Panc1 (cell line): ENCODE measurements at regions not wholly inside any gene's neighbourhood (a gene's known extent, or its start where the extent isn't known, plus 50 kb on each side); places are given as distances from the start of the nearest gene placed in this dataset.
"Not testable (repeated sequence)": the region's sequence is repeated elsewhere in the genome, so short reads cannot be mapped to it uniquely, and the experiment has no call there.

ENCODE experiments used
- ATAC-seq: fragments of 200-7000 bp; cut with Tn5 transposase; 2 replicates; pipeline ENCODE4 v1.9.1; 2020; ENCODE audit warnings: mild to moderate bottlenecking, moderate library complexity
- BruUV-seq: library from RNA; stranded (reverse); fragments of 400-500 nt; replicated peaks from 2 replicates; lab custom pipeline; 2021; lab: Mats Ljungman, UMichigan
- CTCF ChIA-PET: fragments of 300-600 bp; sonication (Branson Sonifier 250); formaldehyde crosslinking; loops from one replicate; lab custom pipeline; 2022; ENCODE audit warnings: antibody characterized with exemption; lab: Charles Lee
- POLR2A ChIA-PET: fragments of 300-600 bp; sonication (Branson Sonifier 250); formaldehyde crosslinking; loops from one replicate; lab custom pipeline; 2022; ENCODE audit warnings: antibody characterized with exemption; lab: Charles Lee
- DNase-seq: peaks from one replicate; pipeline ENCODE4 v3.0.0-alpha.2; 2010; ENCODE audit warnings: low read depth, low spot score
- H3K27ac ChIP-seq: 2 replicates; pipeline ENCODE4 v1.5.1; 2011; ENCODE audit warnings: mild to moderate bottlenecking, low read length, inconsistent platforms
- H3K27me3 ChIP-seq: fragments of 200-500 bp; sonication (Bioruptor generic); 2 replicates; pipeline ENCODE4 v1.6.0; 2014; ENCODE audit warnings: low read length, inconsistent platforms; ENCODE audit not compliant: control insufficient read depth, insufficient read depth
- H3K36me3 ChIP-seq: fragments of 200-500 bp; sonication (Bioruptor generic); 2 replicates; pipeline ENCODE4 v1.5.1; 2014; ENCODE audit warnings: inconsistent platforms, mild to moderate bottlenecking, low read length, moderate library complexity; ENCODE audit not compliant: control insufficient read depth, insufficient read depth
- H3K4me1 ChIP-seq: 2 replicates; pipeline ENCODE4 v1.5.1; 2011; ENCODE audit warnings: inconsistent platforms, mild to moderate bottlenecking, low read length, moderate library complexity; ENCODE audit not compliant: control insufficient read depth, insufficient read depth
- H3K4me3 ChIP-seq, 2 experiments: 2 replicates each; pipeline ENCODE4 v1.5.1; 2011 to 2012; ENCODE audit warnings: low read depth in 2 of 2, low read length in 2 of 2, mild to moderate bottlenecking in 2 of 2, inconsistent platforms in 1 of 2, moderate library complexity in 1 of 2
- H3K9me3 ChIP-seq: fragments of 200-500 bp; sonication (Bioruptor generic); 2 replicates; pipeline ENCODE4 v1.5.1; 2014; ENCODE audit warnings: low read depth, mild to moderate bottlenecking, inconsistent platforms, low read length, moderate library complexity; ENCODE audit not compliant: control insufficient read depth, insufficient read depth
- CTCF ChIP-seq: fragments of 450-650 bp; IDR thresholded peaks from 2 replicates; pipeline ENCODE4 v1.5.1; 2017; ENCODE audit warnings: mild to moderate bottlenecking
- POLR2AphosphoS5 ChIP-seq: IDR thresholded peaks from 2 replicates; pipeline ENCODE4 v1.6.1; 2012; ENCODE audit warnings: mild to moderate bottlenecking, low read depth, low read length, moderate library complexity
- REST ChIP-seq, 2 experiments: IDR thresholded peaks; 2 replicates each; pipeline ENCODE4 v1.6.1; 2011 to 2012; ENCODE audit warnings: low read depth in 2 of 2, control low read depth in 1 of 2, low read length in 1 of 2, mild to moderate bottlenecking in 1 of 2, moderate library complexity in 1 of 2; ENCODE audit not compliant: insufficient read depth in 1 of 2
- SIN3A ChIP-seq: IDR thresholded peaks from 2 replicates; pipeline ENCODE4 v1.6.1; 2012; ENCODE audit warnings: low read depth, mild to moderate bottlenecking, low read length, moderate library complexity, borderline replicate concordance; ENCODE audit not compliant: insufficient read depth
- TCF7L2 ChIP-seq: IDR thresholded peaks from 2 replicates; pipeline ENCODE4 v1.6.1; 2011; ENCODE audit warnings: mild to moderate bottlenecking, low read depth, low read length, inconsistent platforms
- in situ Hi-C: cut with HindIII; loops from 2 replicates; pipeline ENCODE4 v1.10.0; 2016; ENCODE audit warnings: low sequenced_read_pairs, low pct_unique_long_range_greater_than_20kb
- intact Hi-C: fragments of 100-400 bp; cut with micrococcal nuclease; formaldehyde crosslinking; loops from one replicate; pipeline ENCODE4 v1.10.0; 2022; ENCODE audit not compliant: unreplicated experiment

GRCh38 chr16:87216841-87217275, 100.3 kb downstream of the C16orf95 start:
- no peak overlapping the region for H3K4me3 ChIP-seq
- intact Hi-C loops = no loop called here
- no peaks in the 10 kb centered on the region for H3K27me3 ChIP-seq
- ChIA-PET POLR2A (no interaction called here), CTCF (interaction anchor here (0.5 kb wide), 1 partner anchor 46 kb away, joined by 3 read pairs; no protein-coding TSS in a partner anchor)
- no peak overlapping the region for H3K27ac ChIP-seq
- no peaks in the 10 kb centered on the region for H3K9me3 ChIP-seq
- H3K36me3 ChIP-seq = no peaks in the 10 kb centered on the region
- in situ Hi-C loops = no loop called here
- BruUV-seq = no TSS peak
- no peak for ATAC-seq
- H3K4me1 ChIP-seq = no peaks in the 10 kb centered on the region
- DNase-seq = no peak
- TF ChIP-seq SIN3A (no peak), POLR2AphosphoS5 (no peak), CTCF (no peak), REST (IDR thresholded peaks at IDR 0.05; ENCODE audit: insufficient read depth in 1 of 2, low read depth in 2 of 2, low read length in 1 of 2) (no peak), TCF7L2 (no peak)

GRCh38 chr16:87217802-87218201, 99.4 kb downstream of the C16orf95 start:
- H3K9me3 ChIP-seq, H3K27me3 ChIP-seq, DNase-seq, POLR2A ChIA-PET, H3K4me1 ChIP-seq, BruUV-seq, H3K27ac ChIP-seq, intact Hi-C loops, H3K4me3 ChIP-seq, H3K36me3 ChIP-seq, CTCF ChIA-PET, ATAC-seq, in situ Hi-C loops: not testable (repeated sequence)

GRCh38 chr16:87218281-87219055, 98.7 kb downstream of the C16orf95 start:
- Histone ChIP-seq H3K4me1 (no peaks in the 10 kb centered on the region), H3K4me3 (no peak overlapping the region), H3K27ac (no peak overlapping the region), H3K36me3 (no peaks in the 10 kb centered on the region), H3K27me3 (no peaks in the 10 kb centered on the region), H3K9me3 (no peaks in the 10 kb centered on the region)
- BruUV-seq = no TSS peak
- POLR2A ChIA-PET = no interaction called here
- DNase-seq (no peak), ATAC-seq (no peak)
- CTCF ChIA-PET = interaction anchor here (0.6 kb wide), 1 partner anchor 85 kb away, joined by 3 read pairs; no protein-coding TSS in a partner anchor
- intact Hi-C loops (no loop called here), in situ Hi-C loops (no loop called here)
- TF ChIP-seq REST (IDR thresholded peaks at IDR 0.05; ENCODE audit: insufficient read depth in 1 of 2, low read depth in 2 of 2, low read length in 1 of 2) = no peak
- TF ChIP-seq CTCF = no peak
- no peak for TF ChIP-seq POLR2AphosphoS5
- no peak for TF ChIP-seq SIN3A
- TF ChIP-seq TCF7L2 = no peak
